Jurkat, Clone E6-1 (cell line): ENCODE measurements at regions not wholly inside any gene's neighbourhood (a gene's known extent, or its start where the extent isn't known, plus 50 kb on each side); places are given as distances from the start of the nearest gene placed in this dataset.
A peak's percentile ranks its signal among the peaks of the same experiment; 100 is the strongest.
"Not testable (repeated sequence)": the region's sequence is repeated elsewhere in the genome, so short reads cannot be mapped to it uniquely, and the experiment has no call there.

Experiments used
- DNase-seq: peaks from one replicate; pipeline ENCODE4 v3.0.0-alpha.2; 2011; ENCODE audit warnings: low read depth, low spot score
- H3K4me3 ChIP-seq: 2 replicates; pipeline ENCODE4 v1.5.1; 2011; ENCODE audit warnings: mild to moderate bottlenecking, low read length, control low read depth, moderate library complexity

DNA sequence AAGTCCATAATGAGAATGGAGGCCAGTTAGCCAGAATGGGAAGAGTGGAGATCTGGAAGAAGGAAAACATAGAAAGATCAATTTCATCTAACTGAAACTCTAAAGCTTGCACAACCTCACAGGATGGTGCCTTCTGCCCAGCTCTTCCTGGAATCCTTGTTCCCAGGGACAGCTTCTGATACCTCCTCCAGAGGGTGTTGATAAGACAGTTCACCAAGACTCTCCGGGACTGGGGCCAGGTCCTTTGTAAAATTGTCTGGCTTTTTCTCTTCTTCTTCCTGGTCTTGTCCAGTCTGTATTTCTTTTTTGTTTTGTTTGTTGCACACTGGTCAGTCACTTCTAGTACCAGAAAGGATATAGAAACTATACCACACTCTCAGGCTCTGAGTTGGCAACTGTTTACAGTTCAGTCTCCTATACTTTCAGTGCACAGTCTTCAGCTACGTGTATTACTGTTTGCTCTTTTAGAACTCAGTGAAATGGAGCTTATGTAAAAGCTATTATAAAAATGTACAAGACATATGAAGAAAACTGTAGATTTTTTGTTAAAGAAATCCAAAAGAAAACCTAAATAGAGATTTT lies 142.8 kb upstream of the RPL34 start:
- no peak for DNase-seq
- no peak overlapping the region for H3K4me3 ChIP-seq

- DNase-seq = peak; percentile 44
- no peak overlapping the region for H3K4me3 ChIP-seq
Observed at GRCh38 chr4:108473163-108473720, 147.1 kb upstream of the RPL34 start.

GRCh38 chr4:108466936-108467902 lies 153.2 kb upstream of the RPL34 start:
- peak overlapping the region; percentile 3 for H3K4me3 ChIP-seq
- peak; percentile 66 for DNase-seq

GRCh38 chr4:108465886-108466500 lies 154.4 kb upstream of the RPL34 start:
- no peak overlapping the region for H3K4me3 ChIP-seq
- peak; percentile 56 for DNase-seq

DNA sequence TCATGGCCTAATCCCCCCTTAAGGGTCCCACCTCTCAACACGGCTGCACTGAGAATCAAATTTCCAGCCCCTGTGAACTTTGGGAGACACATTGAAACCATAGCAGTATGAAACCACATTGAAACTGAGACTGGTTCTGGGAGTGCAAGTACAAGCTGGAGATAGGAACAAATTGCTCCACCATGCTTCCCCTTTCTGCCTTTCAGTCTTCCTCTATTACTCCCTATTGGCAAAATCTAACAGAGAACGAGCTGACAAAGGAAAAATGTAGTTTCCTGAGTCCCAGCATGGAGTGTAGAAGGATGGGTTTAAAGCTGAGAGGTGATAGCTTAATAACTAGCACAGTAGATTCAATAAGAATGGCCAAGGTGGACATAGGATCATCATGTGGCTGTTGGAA lies 161.7 kb upstream of the RPL34 start:
- DNase-seq = no peak

GRCh38 chr4:108454227-108454626 lies 166.1 kb upstream of the RPL34 start:
- no peak overlapping the region for H3K4me3 ChIP-seq
- DNase-seq = no peak

More for the DNA sequence above, 161.7 kb upstream of the RPL34 start:
- H3K4me3 ChIP-seq = no peak overlapping the region

DNA sequence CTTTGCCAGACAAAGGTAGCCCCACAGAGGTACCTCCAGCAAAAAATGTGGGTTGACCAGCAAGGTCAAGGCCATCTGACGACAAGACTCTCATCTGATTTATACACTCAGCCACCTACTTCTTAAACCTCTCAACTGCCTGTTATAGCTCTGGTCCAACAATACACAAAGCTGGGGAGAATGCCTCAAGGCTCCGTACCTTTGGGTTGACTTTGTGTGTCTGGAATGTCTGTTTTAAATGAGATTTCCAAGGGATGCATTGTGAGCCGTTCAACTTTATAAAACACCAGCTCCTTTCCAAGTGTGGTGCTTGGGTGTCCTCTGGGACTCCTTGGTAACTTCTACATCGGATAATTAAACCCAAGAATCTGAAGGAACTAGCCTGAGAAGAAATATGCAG lies 167.0 kb upstream of the RPL34 start:
- H3K4me3 ChIP-seq = no peak overlapping the region
- DNase-seq = no peak

GRCh38 chr4:108450236-108450898 lies 170.0 kb upstream of the RPL34 start:
- no peak for DNase-seq
- H3K4me3 ChIP-seq = no peak overlapping the region

- H3K4me3 ChIP-seq = no peak overlapping the region
- peak; percentile 92 for DNase-seq
Observed at GRCh38 chr4:108449129-108449528, 171.2 kb upstream of the RPL34 start.

DNA sequence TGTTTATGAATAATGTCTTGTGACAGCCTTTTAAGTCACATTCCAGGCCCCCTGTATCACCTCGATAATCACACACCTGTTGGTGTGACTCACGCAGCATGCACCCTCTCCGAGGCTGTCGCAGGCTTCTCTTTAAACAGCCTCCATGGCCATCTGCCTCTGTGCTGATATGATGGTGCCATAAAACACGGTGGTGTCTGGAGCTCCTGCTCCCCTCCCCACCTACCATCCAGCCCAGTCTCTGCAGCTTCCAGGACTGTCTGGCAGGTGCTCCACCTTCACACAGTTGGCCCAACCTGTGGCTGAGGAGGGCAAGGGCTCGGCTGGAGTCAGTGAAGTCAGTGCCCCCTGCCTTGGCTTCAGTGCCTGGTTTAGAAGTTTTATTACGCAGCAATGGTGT lies 173.8 kb upstream of the RPL34 start:
- H3K4me3 ChIP-seq = no peak overlapping the region
- DNase-seq = no peak

- DNase-seq = no peak
Observed at GRCh38 chr4:108445716-108446115, 174.7 kb upstream of the RPL34 start.

GRCh38 chr4:108443585-108443984 lies 176.8 kb upstream of the RPL34 start:
- peak; percentile 84 for DNase-seq
- H3K4me3 ChIP-seq = no peak overlapping the region

More at GRCh38 chr4:108445716-108446115, 174.7 kb upstream of the RPL34 start:
- no peak overlapping the region for H3K4me3 ChIP-seq

- peak overlapping the region; percentile 27 for H3K4me3 ChIP-seq
- peak; percentile 96 for DNase-seq
Observed at GRCh38 chr4:108433832-108434231, 186.5 kb upstream of the RPL34 start.

- not testable (repeated sequence) for H3K4me3 ChIP-seq, DNase-seq
Observed at GRCh38 chr4:108433394-108433793, 187.0 kb upstream of the RPL34 start.

DNA sequence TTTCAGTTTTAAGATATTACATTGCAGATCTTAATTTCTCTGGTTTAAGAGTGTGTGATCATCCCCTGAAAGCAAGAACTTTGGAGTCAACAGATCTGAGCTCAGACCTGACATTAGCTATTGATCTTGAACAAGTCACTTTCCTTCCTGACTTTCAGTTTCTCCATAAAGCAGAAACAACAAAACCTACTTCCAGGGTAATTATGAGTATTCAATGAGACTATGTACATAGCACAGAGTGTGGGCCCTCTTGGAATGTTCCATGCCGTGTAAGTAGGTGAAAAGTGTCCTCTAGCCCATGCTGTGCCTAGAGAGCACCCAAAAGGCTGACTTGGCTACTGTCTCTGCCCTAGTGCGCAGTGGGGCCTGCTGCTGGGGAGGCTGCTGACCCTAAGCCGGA lies 188.0 kb upstream of the RPL34 start:
- H3K4me3 ChIP-seq = no peak overlapping the region
- DNase-seq = no peak

DNA sequence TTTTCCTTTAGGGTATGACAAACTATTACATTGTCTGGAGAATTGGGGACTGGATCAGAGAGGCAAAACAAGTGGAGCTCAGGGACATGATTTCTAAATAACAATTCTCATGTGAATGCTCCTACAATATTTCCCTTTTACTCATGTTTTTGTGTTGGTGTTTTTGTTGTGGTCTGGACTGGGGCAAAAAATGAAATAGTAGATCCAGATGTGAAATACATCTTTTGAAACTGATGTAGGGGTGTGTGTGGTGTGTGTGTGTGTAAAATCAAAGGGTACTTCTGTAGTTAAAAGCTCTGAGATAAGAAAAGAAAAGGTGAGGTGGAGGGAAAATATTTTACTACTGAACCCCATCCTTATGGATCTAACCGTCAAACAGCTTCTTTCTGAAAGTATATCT lies 188.4 kb upstream of the RPL34 start:
- no peak overlapping the region for H3K4me3 ChIP-seq
- peak; percentile 76 for DNase-seq

DNA sequence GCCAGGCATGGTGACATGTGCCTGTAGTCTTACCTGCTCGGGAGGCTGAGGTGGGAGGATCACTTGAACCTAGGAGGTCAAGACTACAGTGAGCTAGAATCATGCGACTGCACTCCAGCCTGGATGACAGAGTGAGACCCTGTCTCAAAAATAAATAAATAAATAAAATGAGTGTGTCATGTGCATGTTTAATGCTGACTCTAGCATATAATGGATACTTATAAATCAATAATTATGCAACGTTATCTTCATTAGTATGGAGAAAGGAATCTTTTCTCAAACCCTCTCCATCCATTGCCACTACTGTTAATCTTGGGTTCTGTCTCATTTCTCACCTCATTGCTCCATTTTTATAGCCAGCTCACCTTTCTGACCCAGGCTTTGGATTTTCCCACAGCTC lies 189.5 kb upstream of the RPL34 start:
- no peak overlapping the region for H3K4me3 ChIP-seq
- no peak for DNase-seq

GRCh38 chr4:108429662-108430061 lies 190.7 kb upstream of the RPL34 start:
- no peak overlapping the region for H3K4me3 ChIP-seq
- no peak for DNase-seq

DNA sequence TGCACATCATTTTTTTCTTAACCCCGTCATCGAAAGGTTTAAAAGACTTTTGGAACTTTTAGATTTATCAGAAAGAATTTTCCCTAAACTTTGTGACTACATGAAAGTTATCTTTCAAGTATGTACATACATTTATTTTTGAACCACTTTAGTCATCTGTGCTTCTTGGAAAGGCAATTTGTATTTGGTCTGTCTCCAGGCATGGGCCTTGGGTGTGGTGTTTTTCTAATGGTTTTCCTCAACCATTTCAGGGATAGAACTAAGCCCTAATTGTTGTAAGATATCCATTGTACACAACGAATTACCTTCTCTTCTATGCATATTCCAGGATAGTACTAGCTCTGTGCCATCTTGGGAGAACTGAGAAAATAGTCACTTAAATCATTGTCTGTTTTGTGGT lies 191.5 kb upstream of the RPL34 start:
- DNase-seq = no peak
- no peak overlapping the region for H3K4me3 ChIP-seq
